ENCODE measurements at regions not wholly inside any gene's neighbourhood (a gene's known extent, or its start where the extent isn't known, plus 50 kb on each side); places are given as distances from the start of the nearest gene placed in this dataset.

DNA sequence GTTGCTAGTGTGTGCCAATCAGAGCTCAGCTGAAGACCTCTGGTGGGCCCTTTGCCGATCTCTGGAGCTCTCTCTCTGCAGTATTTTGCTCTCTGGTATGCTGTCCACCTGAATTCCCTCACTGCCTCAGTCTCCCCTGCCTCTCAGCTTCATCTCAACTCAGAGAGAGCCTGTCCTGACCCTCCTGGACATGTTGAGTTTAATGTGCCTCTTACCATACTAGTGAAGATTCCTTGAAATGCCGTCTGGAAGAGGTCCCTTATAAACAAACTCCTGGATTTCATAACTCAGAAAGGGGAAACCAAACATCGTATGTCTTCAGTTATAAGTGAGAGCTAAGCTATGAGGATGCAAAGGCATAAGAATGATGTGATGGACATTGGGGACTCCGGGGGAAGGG is 231.1 kb upstream of the ZNF217 start:
- TF ChIP-seq RXRA (IDR thresholded peaks at IDR 0.05) = no peak
- TF ChIP-seq, protein P1, sequence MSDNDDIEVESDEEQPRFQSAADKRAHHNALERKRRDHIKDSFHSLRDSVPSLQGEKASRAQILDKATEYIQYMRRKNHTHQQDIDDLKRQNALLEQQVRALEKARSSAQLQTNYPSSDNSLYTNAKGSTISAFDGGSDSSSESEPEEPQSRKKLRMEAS (IDR thresholded peaks at IDR 0.05) = no peak

Data from liver (tissue), 2 donors.